ENCODE measurements at regions not wholly inside any gene's neighbourhood (a gene's known extent, or its start where the extent isn't known, plus 50 kb on each side); places are given as distances from the start of the nearest gene placed in this dataset.

- Histone ChIP-seq H3K27me3 (ENCODE audit: control insufficient read depth, insufficient read depth, low read length) (peaks cover 13% of the 10 kb centered on the region; the same call in 1 of the 2 replicates), H2BK5ac (ENCODE audit: low read depth, low read length, poor library complexity, severe bottlenecking) (no peak overlapping the region), H2AK5ac (ENCODE audit: low read depth, low read length) (no peak overlapping the region), H3K9ac (ENCODE audit: low read depth, low read length) (no peak overlapping the region), H2BK120ac (ENCODE audit: low read depth, low read length) (no peak overlapping the region), H3K14ac (replicated peaks; ENCODE audit: low read depth, low read length) (no peak overlapping the region), H3K79me1 (ENCODE audit: low read depth in 1 of 2, low read length in 2 of 2) (no peaks in the 10 kb centered on the region), H2AK9ac (replicated peaks; ENCODE audit: low read depth, low read length, poor library complexity) (no peak overlapping the region), H3K4ac (ENCODE audit: low read depth, low read length) (no peak overlapping the region), H3K36me3 (ENCODE audit: control insufficient read depth, insufficient read depth, low read length) (no peaks in the 10 kb centered on the region), H3K56ac (ENCODE audit: extremely low read depth, insufficient read depth, low read length) (no peak overlapping the region), H3K18ac (ENCODE audit: low read depth, low read length) (no peak overlapping the region), H3K9me3 (ENCODE audit: control insufficient read depth, insufficient read depth, low read length) (no peaks in the 10 kb centered on the region), H4K8ac (ENCODE audit: low read depth in 2 of 2, low read length in 2 of 2) (no peak overlapping the region), H2AFZ (replicated peaks; ENCODE audit: low read length, poor library complexity) (no peak overlapping the region), H3K23ac (ENCODE audit: low read depth, low read length) (no peak overlapping the region), H4K91ac (ENCODE audit: insufficient read depth, low read depth, low read length) (no peak overlapping the region), H2BK15ac (ENCODE audit: low read depth, low read length) (no peak overlapping the region), H3K27ac (ENCODE audit: insufficient read depth, low read length) (no peak overlapping the region), H3K4me3 (ENCODE audit: insufficient read depth, low read depth, low read length) (no peak overlapping the region), H4K20me1 (ENCODE audit: insufficient read depth, low read length) (no peaks in the 10 kb centered on the region), H3K4me2 (ENCODE audit: low read depth, low read length) (no peak overlapping the region), H4K5ac (ENCODE audit: low read depth, low read length) (no peak overlapping the region), H3K9me1 (ENCODE audit: insufficient read depth, low read length) (no peaks in the 10 kb centered on the region), H3K4me1 (ENCODE audit: control insufficient read depth, insufficient read depth, low read length) (no peaks in the 10 kb centered on the region), H2BK20ac (ENCODE audit: low read depth, low read length) (no peak overlapping the region)
- in situ Hi-C loops (cut with MboI; ENCODE audit: low sequenced_read_pairs) (no loop called here), dilution Hi-C loops (cut with HindIII; ENCODE audit: low sequenced_read_pairs, unreplicated experiment) (no loop called here), intact Hi-C loops (cut with micrococcal nuclease) (no loop called here)
- ChIA-PET POLR2A (ENCODE audit: unreplicated experiment) (interaction anchor here (0.6 kb wide), 1 partner anchor 139 kb away, joined by 7 read pairs; no protein-coding TSS in a partner anchor), CTCF (no interaction called here)
- no TSS peak for BruUV-seq (replicated peaks)
- ATAC-seq (ENCODE audit: low read depth) (no peak), DNase-seq (no peak)
- WGBS, 2 experiments (ENCODE audit: extremely low coverage in 2 of 2, insufficient read length in 1 of 2), result 0% methylated on average over 1 of the region's 2 CpGs; no CpG with 5 or more reads in 1 of the 2 experiments
- TF ChIP-seq MAFK (IDR thresholded peaks at IDR 0.05; ENCODE audit: low read depth, low read length) (no peak), SMC3 (IDR thresholded peaks at IDR 0.05; ENCODE audit: low read depth, low read length) (no peak), CEBPB (IDR thresholded peaks at IDR 0.05; ENCODE audit: low read depth, low read length) (no peak), ELK1 (IDR thresholded peaks at IDR 0.05; ENCODE audit: borderline replicate concordance, low read depth, low read length) (no peak), RCOR1 (IDR thresholded peaks at IDR 0.05; ENCODE audit: insufficient replicate concordance, low read length) (no peak), CHD1 (IDR thresholded peaks at IDR 0.05; ENCODE audit: low read depth, low read length) (no peak), RAD21 (IDR thresholded peaks at IDR 0.05; ENCODE audit: low read length) (no peak), FOS (IDR thresholded peaks at IDR 0.05; ENCODE audit: low read depth, low read length) (no peak), NFE2L2 (IDR thresholded peaks at IDR 0.05; ENCODE audit: low read depth, low read length) (no peak), POLR2A (IDR thresholded peaks at IDR 0.05; ENCODE audit: low read depth, low read length) (no peak), MXI1 (IDR thresholded peaks at IDR 0.05; ENCODE audit: borderline replicate concordance, low read depth, low read length) (no peak)
Measured at GRCh38 chr16:55059146-55059545, 128.5 kb downstream of the IRX5 start.

All from IMR-90 (cell line).